ENCODE measurements at regions not wholly inside any gene's neighbourhood (a gene's known extent, or its start where the extent isn't known, plus 50 kb on each side); places are given as distances from the start of the nearest gene placed in this dataset.

GRCh38 chr9:115517335-115518075, 399.5 kb upstream of the TNC start:
- CTCF ChIA-PET, result no interaction called here
- no peak overlapping the region for H3K27ac Mint-ChIP-seq
- intact Hi-C loops (cut with micrococcal nuclease), result no loop called here

GRCh38 chr9:115520646-115521045, 402.7 kb upstream of the TNC start:
- CTCF ChIA-PET, result no interaction called here
- H3K4me3 Mint-ChIP-seq, result no peak overlapping the region
- peaks cover 18% of the 10 kb centered on the region for H3K27me3 Mint-ChIP-seq
- H3K27ac Mint-ChIP-seq, result no peak overlapping the region
- intact Hi-C loops (cut with micrococcal nuclease), result loop anchor here (5.0 kb wide), 1 partner anchor 843 kb away; no protein-coding TSS in a partner anchor
- no peaks in the 10 kb centered on the region for H3K4me1 Mint-ChIP-seq (ENCODE audit: low read depth)
- H3K36me3 Mint-ChIP-seq (ENCODE audit: low read depth), result no peaks in the 10 kb centered on the region
- ATAC-seq (no peak), DNase-seq (no peak)
- H3K9me3 Mint-ChIP-seq, result no peaks in the 10 kb centered on the region
- POLR2A ChIA-PET, result no interaction called here
- TF ChIP-seq CTCF (IDR thresholded peaks at IDR 0.05), result no peak

More at GRCh38 chr9:115517335-115518075, 399.5 kb upstream of the TNC start:
- no peaks in the 10 kb centered on the region for H3K36me3 Mint-ChIP-seq (ENCODE audit: low read depth)
- ATAC-seq, result no peak
- H3K4me3 Mint-ChIP-seq, result no peak overlapping the region
- TF ChIP-seq CTCF (IDR thresholded peaks at IDR 0.05), result no peak
- no peaks in the 10 kb centered on the region for H3K9me3 Mint-ChIP-seq
- H3K27me3 Mint-ChIP-seq, result peaks cover 13% of the 10 kb centered on the region
- H3K4me1 Mint-ChIP-seq (ENCODE audit: low read depth), result no peaks in the 10 kb centered on the region
- no peak for DNase-seq
- POLR2A ChIA-PET, result no interaction called here

- peaks cover 20% of the 10 kb centered on the region for H3K27me3 Mint-ChIP-seq
- no peaks in the 10 kb centered on the region for H3K4me1 Mint-ChIP-seq (ENCODE audit: low read depth)
- intact Hi-C loops (cut with micrococcal nuclease), result loop anchor here (5.0 kb wide), 1 partner anchor 846 kb away; no protein-coding TSS in a partner anchor
- DNase-seq (no peak), ATAC-seq (no peak)
- TF ChIP-seq CTCF (IDR thresholded peaks at IDR 0.05), result no peak
- ChIA-PET CTCF (no interaction called here), POLR2A (no interaction called here)
- H3K27ac Mint-ChIP-seq, result no peak overlapping the region
- no peak overlapping the region for H3K4me3 Mint-ChIP-seq
- H3K9me3 Mint-ChIP-seq, result no peaks in the 10 kb centered on the region
- H3K36me3 Mint-ChIP-seq (ENCODE audit: low read depth), result no peaks in the 10 kb centered on the region
Measured at GRCh38 chr9:115522912-115523311, 405.0 kb upstream of the TNC start.

- intact Hi-C loops (cut with micrococcal nuclease), result loop anchor here (5.0 kb wide), 1 partner anchor 847 kb away; no protein-coding TSS in a partner anchor
- peak; percentile 6 for DNase-seq
Measured at GRCh38 chr9:115524453-115525059, 406.6 kb upstream of the TNC start.

More at GRCh38 chr9:115524453-115525059, 406.6 kb upstream of the TNC start:
- H3K27ac Mint-ChIP-seq, result no peak overlapping the region
- peak; percentile 42 for ATAC-seq
- ChIA-PET POLR2A (no interaction called here), CTCF (interaction anchor here (2.0 kb wide), 1 partner anchor 843 kb away, joined by 6 read pairs; no protein-coding TSS in a partner anchor)
- H3K4me1 Mint-ChIP-seq (ENCODE audit: low read depth), result no peaks in the 10 kb centered on the region
- H3K36me3 Mint-ChIP-seq (ENCODE audit: low read depth), result no peaks in the 10 kb centered on the region
- H3K9me3 Mint-ChIP-seq, result no peaks in the 10 kb centered on the region
- peaks cover 20% of the 10 kb centered on the region for H3K27me3 Mint-ChIP-seq
- peak; percentile 62 for TF ChIP-seq CTCF (IDR thresholded peaks at IDR 0.05)
- no peak overlapping the region for H3K4me3 Mint-ChIP-seq

Data from activated CD8-positive, alpha-beta T cell treated with anti-CD3 and anti-CD28 coated beads for 36 hours (primary cell).